ENCODE measurements at regions not wholly inside any gene's neighbourhood (a gene's known extent, or its start where the extent isn't known, plus 50 kb on each side); places are given as distances from the start of the nearest gene placed in this dataset.

DNA sequence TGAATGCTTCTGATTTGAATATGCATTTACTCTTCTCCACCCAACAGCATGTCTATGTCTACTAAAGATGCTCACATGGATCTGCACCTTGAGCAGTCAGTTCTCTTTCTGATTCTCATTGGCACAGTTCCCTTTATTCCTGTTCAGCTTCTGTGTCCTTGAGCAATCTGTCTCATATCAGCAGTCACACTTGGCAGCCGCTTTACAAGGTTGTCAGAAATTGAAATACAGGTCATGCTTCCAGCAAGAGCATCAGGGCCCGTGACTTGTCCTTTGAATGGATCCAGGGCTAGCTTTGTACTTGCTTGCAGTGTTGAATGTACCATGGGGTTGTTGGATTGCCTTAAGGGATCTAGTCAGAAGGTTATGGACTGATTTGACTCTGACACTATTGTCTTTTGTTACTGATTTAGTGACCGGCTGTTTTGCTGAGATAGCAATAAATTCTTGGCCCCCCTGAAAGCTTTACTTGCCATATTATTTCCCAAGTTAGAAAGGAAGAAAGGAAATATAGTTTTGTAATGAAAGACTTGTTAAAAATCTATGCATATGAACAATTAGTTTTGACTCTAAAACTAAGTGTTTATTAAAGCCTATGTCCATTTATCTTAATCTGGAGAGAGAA lies 273.4 kb upstream of the ISL1 start:
- Mint-ChIP-seq H3K9me3 (ENCODE audit: low read depth, unreplicated experiment) (no peaks in the 10 kb centered on the region), H3K4me3 (ENCODE audit: low read depth, unreplicated experiment) (no peak overlapping the region), H3K27me3 (ENCODE audit: unreplicated experiment) (no peaks in the 10 kb centered on the region), H3K36me3 (ENCODE audit: insufficient read depth, unreplicated experiment) (no peaks in the 10 kb centered on the region), H3K27ac (ENCODE audit: unreplicated experiment) (no peak overlapping the region), H3K4me1 (ENCODE audit: low read depth, unreplicated experiment) (no peaks in the 10 kb centered on the region)
- BruUV-seq (replicated peaks): no TSS peak
- no peak for DNase-seq
- CTCF ChIA-PET: no interaction called here
- TF ChIP-seq, protein P1, sequence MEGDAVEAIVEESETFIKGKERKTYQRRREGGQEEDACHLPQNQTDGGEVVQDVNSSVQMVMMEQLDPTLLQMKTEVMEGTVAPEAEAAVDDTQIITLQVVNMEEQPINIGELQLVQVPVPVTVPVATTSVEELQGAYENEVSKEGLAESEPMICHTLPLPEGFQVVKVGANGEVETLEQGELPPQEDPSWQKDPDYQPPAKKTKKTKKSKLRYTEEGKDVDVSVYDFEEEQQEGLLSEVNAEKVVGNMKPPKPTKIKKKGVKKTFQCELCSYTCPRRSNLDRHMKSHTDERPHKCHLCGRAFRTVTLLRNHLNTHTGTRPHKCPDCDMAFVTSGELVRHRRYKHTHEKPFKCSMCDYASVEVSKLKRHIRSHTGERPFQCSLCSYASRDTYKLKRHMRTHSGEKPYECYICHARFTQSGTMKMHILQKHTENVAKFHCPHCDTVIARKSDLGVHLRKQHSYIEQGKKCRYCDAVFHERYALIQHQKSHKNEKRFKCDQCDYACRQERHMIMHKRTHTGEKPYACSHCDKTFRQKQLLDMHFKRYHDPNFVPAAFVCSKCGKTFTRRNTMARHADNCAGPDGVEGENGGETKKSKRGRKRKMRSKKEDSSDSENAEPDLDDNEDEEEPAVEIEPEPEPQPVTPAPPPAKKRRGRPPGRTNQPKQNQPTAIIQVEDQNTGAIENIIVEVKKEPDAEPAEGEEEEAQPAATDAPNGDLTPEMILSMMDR (IDR thresholded peaks at IDR 0.05; ENCODE audit: unreplicated experiment): no peak
- intact Hi-C loops (cut with micrococcal nuclease; ENCODE audit: unreplicated experiment): no loop called here

DNA sequence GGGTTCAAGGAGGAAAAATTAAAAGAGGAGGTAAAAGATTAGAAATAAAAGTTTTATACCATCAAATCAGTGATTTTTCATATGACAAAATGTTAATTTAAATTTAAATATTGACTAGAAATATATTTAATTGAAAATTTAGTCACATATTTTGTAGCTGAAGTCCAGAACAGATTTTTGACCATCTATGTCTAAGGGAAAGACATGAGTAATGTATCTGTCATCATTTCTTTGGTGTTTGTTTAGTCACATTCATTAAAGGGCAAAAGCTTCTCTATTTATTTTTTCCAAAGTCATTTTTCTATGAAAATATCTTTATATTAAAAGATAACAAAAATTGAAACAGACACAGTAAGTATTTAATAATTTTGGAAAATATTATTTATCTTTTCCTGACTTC lies 252.0 kb upstream of the ISL1 start:
- no TSS peak for BruUV-seq (replicated peaks)
- intact Hi-C loops (cut with micrococcal nuclease; ENCODE audit: unreplicated experiment): no loop called here
- Mint-ChIP-seq H3K27me3 (ENCODE audit: unreplicated experiment) (no peaks in the 10 kb centered on the region), H3K4me1 (ENCODE audit: low read depth, unreplicated experiment) (no peaks in the 10 kb centered on the region), H3K4me3 (ENCODE audit: low read depth, unreplicated experiment) (no peak overlapping the region), H3K9me3 (ENCODE audit: low read depth, unreplicated experiment) (peaks cover under 1% of the 10 kb centered on the region), H3K27ac (ENCODE audit: unreplicated experiment) (no peak overlapping the region), H3K36me3 (ENCODE audit: insufficient read depth, unreplicated experiment) (no peaks in the 10 kb centered on the region)
- CTCF ChIA-PET: no interaction called here
- no peak for DNase-seq
- TF ChIP-seq, protein P1 (IDR thresholded peaks at IDR 0.05; ENCODE audit: unreplicated experiment): no peak

DNA sequence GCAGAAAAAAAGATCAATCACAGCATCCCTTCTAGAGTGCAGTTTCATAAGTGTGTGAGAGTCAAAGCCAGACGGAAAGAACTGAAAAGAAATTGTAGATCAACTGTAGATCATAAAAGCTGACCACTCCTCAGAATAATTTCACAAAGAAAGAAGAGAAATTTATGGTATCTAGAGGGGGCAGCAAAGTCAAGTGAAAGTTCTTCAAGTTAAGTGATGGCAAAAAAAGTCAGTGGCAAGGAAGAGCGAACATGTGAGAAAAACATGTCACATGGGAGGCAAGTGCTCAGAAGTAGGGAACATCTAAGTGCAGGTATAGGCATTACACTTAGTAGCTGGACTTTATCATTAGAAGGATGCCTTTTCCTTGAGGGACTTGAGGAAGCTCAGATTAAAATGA lies 245.1 kb upstream of the ISL1 start:
- H3K4me1 Mint-ChIP-seq (ENCODE audit: low read depth, unreplicated experiment): no peaks in the 10 kb centered on the region
- H3K36me3 Mint-ChIP-seq (ENCODE audit: insufficient read depth, unreplicated experiment): no peaks in the 10 kb centered on the region
- TF ChIP-seq, protein P1 (IDR thresholded peaks at IDR 0.05; ENCODE audit: unreplicated experiment): no peak
- CTCF ChIA-PET: no interaction called here
- H3K4me3 Mint-ChIP-seq (ENCODE audit: low read depth, unreplicated experiment): no peak overlapping the region
- H3K27me3 Mint-ChIP-seq (ENCODE audit: unreplicated experiment): no peaks in the 10 kb centered on the region
- no peak for DNase-seq
- intact Hi-C loops (cut with micrococcal nuclease; ENCODE audit: unreplicated experiment): loop anchor here (5.0 kb wide), 1 partner anchor 209 kb away; no protein-coding TSS in a partner anchor
- peaks cover 2% of the 10 kb centered on the region for H3K9me3 Mint-ChIP-seq (ENCODE audit: low read depth, unreplicated experiment)
- no TSS peak for BruUV-seq (replicated peaks)
- no peak overlapping the region for H3K27ac Mint-ChIP-seq (ENCODE audit: unreplicated experiment)

DNA sequence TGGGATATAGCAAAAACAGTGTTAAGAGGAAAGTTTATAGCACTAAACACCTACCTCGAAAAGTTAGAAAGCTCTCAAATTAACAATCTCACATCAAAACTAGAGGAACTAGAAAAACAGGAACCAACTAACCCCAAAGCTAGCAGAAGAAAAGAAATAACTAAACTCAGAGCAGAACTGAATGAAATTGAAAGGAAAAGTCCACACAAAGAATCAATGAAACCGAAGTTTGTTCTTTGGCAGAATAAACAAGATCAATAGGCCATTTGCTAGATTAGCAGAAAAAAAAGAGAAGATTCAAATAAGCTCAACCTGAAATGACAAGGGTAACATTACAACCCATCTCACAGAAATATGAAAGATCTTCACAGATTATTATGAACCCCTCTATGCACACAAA lies 234.8 kb upstream of the ISL1 start:
- peaks cover 3% of the 10 kb centered on the region for H3K9me3 Mint-ChIP-seq (ENCODE audit: low read depth, unreplicated experiment)
- TF ChIP-seq, protein P1 (IDR thresholded peaks at IDR 0.05; ENCODE audit: unreplicated experiment): no peak
- BruUV-seq (replicated peaks): no TSS peak
- no peak for DNase-seq
- H3K36me3 Mint-ChIP-seq (ENCODE audit: insufficient read depth, unreplicated experiment): no peaks in the 10 kb centered on the region
- CTCF ChIA-PET: no interaction called here
- H3K27me3 Mint-ChIP-seq (ENCODE audit: unreplicated experiment): no peaks in the 10 kb centered on the region
- intact Hi-C loops (cut with micrococcal nuclease; ENCODE audit: unreplicated experiment): no loop called here
- H3K27ac Mint-ChIP-seq (ENCODE audit: unreplicated experiment): no peak overlapping the region
- no peaks in the 10 kb centered on the region for H3K4me1 Mint-ChIP-seq (ENCODE audit: low read depth, unreplicated experiment)
- H3K4me3 Mint-ChIP-seq (ENCODE audit: low read depth, unreplicated experiment): no peak overlapping the region

Data from Calu3 (cell line).